DND-41 (cell line): ENCODE measurements at regions not wholly inside any gene's neighbourhood (a gene's known extent, or its start where the extent isn't known, plus 50 kb on each side); places are given as distances from the start of the nearest gene placed in this dataset.

Experiments used
- ATAC-seq: fragments of 200-7000 bp; cut with Tn5 transposase; 3 replicates; pipeline ENCODE4 v1.9.1; 2021; ENCODE audit warnings: low read depth; ENCODE audit not compliant: insufficient read depth
- DNase-seq: peaks from one replicate; pipeline ENCODE4 v3.0.0-alpha.2; 2020
- H2AFZ ChIP-seq: 2 replicates; pipeline ENCODE4 v1.6.0; 2012; ENCODE audit warnings: low read depth, low read length
- H3K27ac ChIP-seq: 2 replicates; pipeline ENCODE4 v1.5.1; 2012; ENCODE audit warnings: low read length, inconsistent platforms
- H3K27me3 ChIP-seq: fragments of 200-600 bp; sonication (generic); 2 replicates; pipeline ENCODE4 v1.6.0; 2012; ENCODE audit warnings: low read length, mild to moderate bottlenecking, inconsistent platforms; ENCODE audit not compliant: insufficient read depth, poor library complexity
- H3K36me3 ChIP-seq: 2 replicates; pipeline ENCODE4 v1.5.1; 2012; ENCODE audit warnings: low read length, inconsistent platforms; ENCODE audit not compliant: insufficient read depth
- H3K4me1 ChIP-seq: 2 replicates; pipeline ENCODE4 v1.5.1; 2012; ENCODE audit warnings: mild to moderate bottlenecking, low read length; ENCODE audit not compliant: insufficient read depth
- H3K4me2 ChIP-seq: 2 replicates; pipeline ENCODE4 v1.6.0; 2012; ENCODE audit warnings: mild to moderate bottlenecking, moderate library complexity, low read length, inconsistent platforms; ENCODE audit not compliant: insufficient read depth
- H3K4me3 ChIP-seq, 2 experiments: fragments of 200-600 bp in 1 of 2; shearing (Covaris generic) in 1 of 2; 2 replicates each; pipeline ENCODE4 v1.5.1; 2012 to 2016; ENCODE audit warnings: inconsistent platforms in 2 of 2, low read length in 2 of 2, mild to moderate bottlenecking in 2 of 2, low read depth in 1 of 2, moderate library complexity in 1 of 2
- H3K79me2 ChIP-seq: 2 replicates; pipeline ENCODE4 v1.6.0; 2012; ENCODE audit warnings: low read length, inconsistent platforms; ENCODE audit not compliant: insufficient read depth
- H3K9ac ChIP-seq: 2 replicates; pipeline ENCODE4 v1.6.0; 2012; ENCODE audit warnings: low read depth, mild to moderate bottlenecking, inconsistent platforms, low read length, moderate library complexity
- H3K9me3 ChIP-seq: 2 replicates; pipeline ENCODE4 v1.5.1; 2012; ENCODE audit warnings: low read length, moderate library complexity, mild to moderate bottlenecking, inconsistent platforms; ENCODE audit not compliant: insufficient read depth, severe bottlenecking
- H4K20me1 ChIP-seq: 2 replicates; pipeline ENCODE4 v1.6.0; 2012; ENCODE audit warnings: low read length; ENCODE audit not compliant: insufficient read depth
- CTCF ChIP-seq: IDR thresholded peaks from 2 replicates; pipeline ENCODE4 v1.5.1; 2012; ENCODE audit warnings: borderline replicate concordance, low read length, moderate library complexity, mild to moderate bottlenecking; ENCODE audit not compliant: poor library complexity, severe bottlenecking; ENCODE audit errors: extremely low read depth
- EZH2 ChIP-seq: IDR thresholded peaks from 3 replicates; pipeline ENCODE4 v1.6.1; 2012; ENCODE audit warnings: borderline replicate concordance, low read depth, mild to moderate bottlenecking, moderate library complexity, low read length, inconsistent platforms; ENCODE audit not compliant: severe bottlenecking

GRCh38 chr9:18051638-18052037 lies 422.3 kb upstream of the ADAMTSL1 start:
- no peaks in the 10 kb centered on the region for H3K79me2 ChIP-seq
- no peak overlapping the region for H3K27ac ChIP-seq
- H4K20me1 ChIP-seq = no peaks in the 10 kb centered on the region
- H3K4me1 ChIP-seq = no peaks in the 10 kb centered on the region
- no peak overlapping the region for H3K4me2 ChIP-seq
- H2AFZ ChIP-seq = no peak overlapping the region
- H3K9me3 ChIP-seq = no peaks in the 10 kb centered on the region
- no peak overlapping the region for H3K4me3 ChIP-seq
- H3K9ac ChIP-seq = no peak overlapping the region
- DNase-seq (no peak), ATAC-seq (no peak)
- no peaks in the 10 kb centered on the region for H3K27me3 ChIP-seq
- H3K36me3 ChIP-seq = no peaks in the 10 kb centered on the region
- TF ChIP-seq EZH2 = no peak
- no peak for TF ChIP-seq CTCF

GRCh38 chr9:18052060-18052459 lies 421.9 kb upstream of the ADAMTSL1 start:
- DNase-seq (no peak), ATAC-seq (no peak)
- Histone ChIP-seq H3K27ac (no peak overlapping the region), H3K9ac (no peak overlapping the region), H3K4me2 (no peak overlapping the region), H3K27me3 (no peaks in the 10 kb centered on the region), H3K36me3 (no peaks in the 10 kb centered on the region), H3K4me3 (no peak overlapping the region), H3K4me1 (no peaks in the 10 kb centered on the region), H3K9me3 (no peaks in the 10 kb centered on the region), H3K79me2 (no peaks in the 10 kb centered on the region), H4K20me1 (no peaks in the 10 kb centered on the region), H2AFZ (no peak overlapping the region)
- no peak for TF ChIP-seq CTCF
- TF ChIP-seq EZH2 = no peak

- Histone ChIP-seq H3K9me3 (no peaks in the 10 kb centered on the region), H3K27me3 (no peaks in the 10 kb centered on the region), H3K4me3 (no peak overlapping the region), H3K27ac (no peak overlapping the region), H4K20me1 (no peaks in the 10 kb centered on the region), H3K9ac (no peak overlapping the region), H2AFZ (no peak overlapping the region), H3K4me1 (no peaks in the 10 kb centered on the region), H3K36me3 (no peaks in the 10 kb centered on the region), H3K4me2 (no peak overlapping the region), H3K79me2 (no peaks in the 10 kb centered on the region)
- ATAC-seq (no peak), DNase-seq (no peak)
- TF ChIP-seq EZH2 (no peak), CTCF (no peak)
These were observed 417.5 kb upstream of the ADAMTSL1 start for GRCh38 chr9:18056269-18056992.

GRCh38 chr9:18056993-18057369 lies 417.0 kb upstream of the ADAMTSL1 start:
- Histone ChIP-seq H3K9me3 (no peaks in the 10 kb centered on the region), H2AFZ (no peak overlapping the region), H3K27ac (no peak overlapping the region), H3K4me2 (no peak overlapping the region), H3K36me3 (no peaks in the 10 kb centered on the region), H3K79me2 (no peaks in the 10 kb centered on the region), H4K20me1 (no peaks in the 10 kb centered on the region), H3K4me1 (no peaks in the 10 kb centered on the region), H3K27me3 (no peaks in the 10 kb centered on the region), H3K4me3 (no peak overlapping the region), H3K9ac (no peak overlapping the region)
- no peak for DNase-seq
- ATAC-seq = no peak
- no peak for TF ChIP-seq EZH2
- TF ChIP-seq CTCF = no peak
